VCaP (cell line): ENCODE measurements at regions not wholly inside any gene's neighbourhood (a gene's known extent, or its start where the extent isn't known, plus 50 kb on each side); places are given as distances from the start of the nearest gene placed in this dataset.

Source experiments
- H3K27ac ChIP-seq: fragments of 450-650 bp; 2 replicates; pipeline ENCODE4 v1.5.1; 2017
- CTCF ChIP-seq: fragments of 450-650 bp; conservative IDR thresholded peaks from 2 replicates; pipeline ENCODE4 v1.5.1; 2017; ENCODE audit warnings: mild to moderate bottlenecking, moderate library complexity

- no peak for TF ChIP-seq CTCF
- no peak overlapping the region for H3K27ac ChIP-seq
Observed at GRCh38 chr14:37844614-37845013, 249.2 kb downstream of the TTC6 start.

GRCh38 chr14:37848985-37849621 is 253.7 kb downstream of the TTC6 start:
- no peak for TF ChIP-seq CTCF
- H3K27ac ChIP-seq: no peak overlapping the region

GRCh38 chr14:37851054-37851453 is 255.6 kb downstream of the TTC6 start:
- no peak for TF ChIP-seq CTCF

GRCh38 chr14:37855871-37856270 is 260.4 kb downstream of the TTC6 start:
- TF ChIP-seq CTCF: no peak
- H3K27ac ChIP-seq: no peak overlapping the region

More at GRCh38 chr14:37851054-37851453, 255.6 kb downstream of the TTC6 start:
- no peak overlapping the region for H3K27ac ChIP-seq

- no peak overlapping the region for H3K27ac ChIP-seq
- TF ChIP-seq CTCF: no peak
Observed at GRCh38 chr14:37857774-37858266, 262.4 kb downstream of the TTC6 start.

- TF ChIP-seq CTCF: no peak
- no peak overlapping the region for H3K27ac ChIP-seq
Observed at GRCh38 chr14:37858733-37859132, 263.3 kb downstream of the TTC6 start.

- TF ChIP-seq CTCF: no peak
- no peak overlapping the region for H3K27ac ChIP-seq
Observed at GRCh38 chr14:37859177-37859576, 263.7 kb downstream of the TTC6 start.
